DND-41 (cell line): ENCODE measurements at regions not wholly inside any gene's neighbourhood (a gene's known extent, or its start where the extent isn't known, plus 50 kb on each side); places are given as distances from the start of the nearest gene placed in this dataset.

Experiments used
- ATAC-seq: fragments of 200-7000 bp; cut with Tn5 transposase; 3 replicates; pipeline ENCODE4 v1.9.1; 2021; ENCODE audit warnings: low read depth; ENCODE audit not compliant: insufficient read depth
- DNase-seq: peaks from one replicate; pipeline ENCODE4 v3.0.0-alpha.2; 2020
- H2AFZ ChIP-seq: 2 replicates; pipeline ENCODE4 v1.6.0; 2012; ENCODE audit warnings: low read depth, low read length
- H3K27ac ChIP-seq: 2 replicates; pipeline ENCODE4 v1.5.1; 2012; ENCODE audit warnings: low read length, inconsistent platforms
- H3K27me3 ChIP-seq: fragments of 200-600 bp; sonication (generic); 2 replicates; pipeline ENCODE4 v1.6.0; 2012; ENCODE audit warnings: low read length, mild to moderate bottlenecking, inconsistent platforms; ENCODE audit not compliant: insufficient read depth, poor library complexity
- H3K36me3 ChIP-seq: 2 replicates; pipeline ENCODE4 v1.5.1; 2012; ENCODE audit warnings: low read length, inconsistent platforms; ENCODE audit not compliant: insufficient read depth
- H3K4me1 ChIP-seq: 2 replicates; pipeline ENCODE4 v1.5.1; 2012; ENCODE audit warnings: mild to moderate bottlenecking, low read length; ENCODE audit not compliant: insufficient read depth
- H3K4me2 ChIP-seq: 2 replicates; pipeline ENCODE4 v1.6.0; 2012; ENCODE audit warnings: mild to moderate bottlenecking, moderate library complexity, low read length, inconsistent platforms; ENCODE audit not compliant: insufficient read depth
- H3K4me3 ChIP-seq, 2 experiments: fragments of 200-600 bp in 1 of 2; shearing (Covaris generic) in 1 of 2; 2 replicates each; pipeline ENCODE4 v1.5.1; 2012 to 2016; ENCODE audit warnings: inconsistent platforms in 2 of 2, low read length in 2 of 2, mild to moderate bottlenecking in 2 of 2, low read depth in 1 of 2, moderate library complexity in 1 of 2
- H3K79me2 ChIP-seq: 2 replicates; pipeline ENCODE4 v1.6.0; 2012; ENCODE audit warnings: low read length, inconsistent platforms; ENCODE audit not compliant: insufficient read depth
- H3K9ac ChIP-seq: 2 replicates; pipeline ENCODE4 v1.6.0; 2012; ENCODE audit warnings: low read depth, mild to moderate bottlenecking, inconsistent platforms, low read length, moderate library complexity
- H3K9me3 ChIP-seq: 2 replicates; pipeline ENCODE4 v1.5.1; 2012; ENCODE audit warnings: low read length, moderate library complexity, mild to moderate bottlenecking, inconsistent platforms; ENCODE audit not compliant: insufficient read depth, severe bottlenecking
- H4K20me1 ChIP-seq: 2 replicates; pipeline ENCODE4 v1.6.0; 2012; ENCODE audit warnings: low read length; ENCODE audit not compliant: insufficient read depth
- CTCF ChIP-seq: IDR thresholded peaks from 2 replicates; pipeline ENCODE4 v1.5.1; 2012; ENCODE audit warnings: borderline replicate concordance, low read length, moderate library complexity, mild to moderate bottlenecking; ENCODE audit not compliant: poor library complexity, severe bottlenecking; ENCODE audit errors: extremely low read depth
- EZH2 ChIP-seq: IDR thresholded peaks from 3 replicates; pipeline ENCODE4 v1.6.1; 2012; ENCODE audit warnings: borderline replicate concordance, low read depth, mild to moderate bottlenecking, moderate library complexity, low read length, inconsistent platforms; ENCODE audit not compliant: severe bottlenecking

GRCh38 chr5:8508231-8508630 is 639.3 kb downstream of the MTRR start:
- TF ChIP-seq EZH2 (no peak), CTCF (no peak)
- H3K27ac ChIP-seq, result no peak overlapping the region
- no peaks in the 10 kb centered on the region for H3K9me3 ChIP-seq
- H3K36me3 ChIP-seq, result no peaks in the 10 kb centered on the region
- H3K9ac ChIP-seq, result no peak overlapping the region
- no peak overlapping the region for H2AFZ ChIP-seq
- no peaks in the 10 kb centered on the region for H3K27me3 ChIP-seq
- no peak for ATAC-seq
- H4K20me1 ChIP-seq, result no peaks in the 10 kb centered on the region
- peaks cover 25% of the 10 kb centered on the region for H3K4me1 ChIP-seq
- H3K79me2 ChIP-seq, result no peaks in the 10 kb centered on the region
- H3K4me3 ChIP-seq, result no peak overlapping the region
- no peak for DNase-seq
- H3K4me2 ChIP-seq, result no peak overlapping the region

- ATAC-seq, result no peak
- Histone ChIP-seq H3K79me2 (no peaks in the 10 kb centered on the region), H3K4me1 (peaks cover 6% of the 10 kb centered on the region), H4K20me1 (no peaks in the 10 kb centered on the region), H3K36me3 (no peaks in the 10 kb centered on the region), H3K4me3 (no peak overlapping the region), H3K9ac (no peak overlapping the region), H3K9me3 (no peaks in the 10 kb centered on the region), H3K27me3 (no peaks in the 10 kb centered on the region), H3K4me2 (no peak overlapping the region), H3K27ac (no peak overlapping the region), H2AFZ (no peak overlapping the region)
- TF ChIP-seq EZH2 (no peak), CTCF (no peak)
- DNase-seq, result no peak
These were observed 647.4 kb downstream of the MTRR start for GRCh38 chr5:8516356-8516755.

- H3K27me3 ChIP-seq, result no peaks in the 10 kb centered on the region
- H3K4me1 ChIP-seq, result peaks cover 6% of the 10 kb centered on the region
- TF ChIP-seq EZH2, result no peak
- TF ChIP-seq CTCF, result no peak
- H3K79me2 ChIP-seq, result no peaks in the 10 kb centered on the region
- H3K9ac ChIP-seq, result no peak overlapping the region
- H2AFZ ChIP-seq, result peak overlapping the region; percentile 68; the same call in 1 of the 2 replicates
- H3K36me3 ChIP-seq, result no peaks in the 10 kb centered on the region
- DNase-seq, result no peak
- no peaks in the 10 kb centered on the region for H3K9me3 ChIP-seq
- ATAC-seq, result peak; percentile 45; the same call in 1 of the 3 replicates
- peak overlapping the region; percentile 13 for H3K27ac ChIP-seq
- H3K4me3 ChIP-seq, result no peak overlapping the region
- no peak overlapping the region for H3K4me2 ChIP-seq
- H4K20me1 ChIP-seq, result no peaks in the 10 kb centered on the region
These were observed 648.5 kb downstream of the MTRR start for GRCh38 chr5:8517456-8517855.

- no peak for TF ChIP-seq CTCF
- TF ChIP-seq EZH2, result no peak
- Histone ChIP-seq H3K4me3 (no peak overlapping the region), H2AFZ (no peak overlapping the region), H3K9me3 (no peaks in the 10 kb centered on the region), H3K27me3 (no peaks in the 10 kb centered on the region), H3K27ac (no peak overlapping the region), H3K4me1 (peaks cover 6% of the 10 kb centered on the region), H3K36me3 (no peaks in the 10 kb centered on the region), H4K20me1 (no peaks in the 10 kb centered on the region), H3K4me2 (no peak overlapping the region), H3K79me2 (no peaks in the 10 kb centered on the region), H3K9ac (no peak overlapping the region)
- ATAC-seq (no peak), DNase-seq (no peak)
These were observed 652.0 kb downstream of the MTRR start for GRCh38 chr5:8520917-8521316.
